Activated naive CD4-positive, alpha-beta T cell treated with anti-CD3 and anti-CD28 coated beads, Interleukin-2, amount 50 U/mL, for 72 hours (primary cell): ENCODE measurements at regions not wholly inside any gene's neighbourhood (a gene's known extent, or its start where the extent isn't known, plus 50 kb on each side); places are given as distances from the start of the nearest gene placed in this dataset.
"Not testable (repeated sequence)": the region's sequence is repeated elsewhere in the genome, so short reads cannot be mapped to it uniquely, and the experiment has no call there.

Source experiments
- ATAC-seq, 2 donors: fragments of 150-1000 bp; cut with Tn5 transposase; 2 replicates each; pipeline ENCODE4 v1.10.0; 2021; ENCODE audit warnings: mild to moderate bottlenecking in 2 of 2, moderate library complexity in 2 of 2
- DNase-seq, 2 donors: peaks; one replicate each; pipeline ENCODE4 v3.0.0; 2021 to 2022; ENCODE audit warnings: low spot score in 2 of 2
- H3K27ac Mint-ChIP-seq, 2 donors: one replicate each; pipeline ENCODE4 v1.8.0; 2022; ENCODE audit warnings: mild to moderate bottlenecking in 2 of 2, mixed read lengths in 2 of 2
- H3K36me3 Mint-ChIP-seq, 2 donors: one replicate each; pipeline ENCODE4 v1.8.0; 2022; ENCODE audit warnings: mixed read lengths in 2 of 2
- H3K9me3 Mint-ChIP-seq, 2 donors: one replicate each; pipeline ENCODE4 v1.8.0; 2022; ENCODE audit warnings: mixed read lengths in 2 of 2

- peaks cover 5 to 17% of the 10 kb centered on the region in 2 donors for H3K9me3 Mint-ChIP-seq
- H3K27ac Mint-ChIP-seq, result no peak overlapping the region
- no peaks in the 10 kb centered on the region for H3K36me3 Mint-ChIP-seq
- ATAC-seq, result no peak
- no peak for DNase-seq
Measured at GRCh38 chr5:102087906-102088305, 208.2 kb downstream of the SLCO4C1 start.

- Mint-ChIP-seq H3K36me3 (no peaks in the 10 kb centered on the region), H3K9me3 (peaks cover 23 to 24% of the 10 kb centered on the region in 2 donors), H3K27ac (no peak overlapping the region)
- no peak for ATAC-seq
- no peak for DNase-seq
Measured at GRCh38 chr5:102080288-102080687, 215.8 kb downstream of the SLCO4C1 start.

- Mint-ChIP-seq H3K36me3 (no peaks in the 10 kb centered on the region), H3K27ac (no peak overlapping the region), H3K9me3 (peaks cover 18 to 23% of the 10 kb centered on the region in 2 donors)
- ATAC-seq (no peak), DNase-seq (no peak)
Measured at GRCh38 chr5:102077920-102078319, 218.2 kb downstream of the SLCO4C1 start.

DNA sequence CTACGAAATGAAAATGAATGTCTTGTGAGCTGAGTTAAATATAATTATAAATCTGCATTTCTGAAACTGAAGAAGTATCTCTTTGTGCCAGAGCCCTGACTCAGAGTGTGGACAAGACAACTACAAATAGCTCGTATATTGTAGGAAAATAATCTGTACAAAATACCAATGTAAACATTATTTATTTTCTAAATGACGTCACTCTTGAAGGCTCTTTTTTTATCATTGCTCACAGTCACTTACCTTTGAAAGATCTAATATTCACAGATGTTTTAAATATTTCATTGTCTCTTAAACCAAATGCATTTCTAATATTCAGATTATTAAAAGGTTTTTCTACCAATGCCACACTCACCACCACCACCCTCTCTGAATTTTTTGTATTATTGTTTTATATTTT lies 226.1 kb downstream of the SLCO4C1 start:
- no peaks in the 10 kb centered on the region for H3K36me3 Mint-ChIP-seq
- no peak overlapping the region for H3K27ac Mint-ChIP-seq
- no peaks in the 10 kb centered on the region for H3K9me3 Mint-ChIP-seq
- no peak for ATAC-seq
- DNase-seq, result no peak

GRCh38 chr5:102068870-102069269 lies 227.2 kb downstream of the SLCO4C1 start:
- H3K36me3 Mint-ChIP-seq, result no peaks in the 10 kb centered on the region
- ATAC-seq (no peak), DNase-seq (no peak)
- peak overlapping the region in 1 of 2 donors; percentile 0 for H3K27ac Mint-ChIP-seq
- H3K9me3 Mint-ChIP-seq, result no peaks in the 10 kb centered on the region

GRCh38 chr5:102049517-102049916 lies 246.6 kb downstream of the SLCO4C1 start:
- Mint-ChIP-seq H3K36me3 (no peaks in the 10 kb centered on the region), H3K9me3 (no peaks in the 10 kb centered on the region), H3K27ac (no peak overlapping the region)
- DNase-seq (no peak), ATAC-seq (no peak)

- no peak for DNase-seq
- Mint-ChIP-seq H3K36me3 (no peaks in the 10 kb centered on the region), H3K27ac (no peak overlapping the region), H3K9me3 (no peaks in the 10 kb centered on the region)
- no peak for ATAC-seq
Measured at GRCh38 chr5:102048940-102049339, 247.1 kb downstream of the SLCO4C1 start.

DNA sequence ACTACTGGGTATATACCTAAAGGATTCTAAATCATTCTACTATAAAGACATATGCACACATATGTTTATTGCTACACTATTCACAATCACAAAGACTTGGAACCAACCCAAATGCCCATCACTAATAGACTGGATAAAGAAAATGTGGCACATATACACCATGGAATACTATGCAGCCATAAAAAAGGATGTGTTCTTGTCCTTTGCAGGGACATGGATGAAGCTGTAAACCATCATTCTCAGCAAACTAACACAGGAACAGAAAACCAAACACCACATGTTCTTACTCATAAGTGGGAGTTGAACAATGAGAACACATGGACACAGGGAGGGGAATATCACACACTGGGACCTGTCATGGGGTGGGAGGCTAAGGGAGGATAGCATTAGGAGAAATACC lies 249.0 kb downstream of the SLCO4C1 start:
- ATAC-seq, H3K9me3 Mint-ChIP-seq, H3K36me3 Mint-ChIP-seq, DNase-seq, H3K27ac Mint-ChIP-seq: not testable (repeated sequence)

DNA sequence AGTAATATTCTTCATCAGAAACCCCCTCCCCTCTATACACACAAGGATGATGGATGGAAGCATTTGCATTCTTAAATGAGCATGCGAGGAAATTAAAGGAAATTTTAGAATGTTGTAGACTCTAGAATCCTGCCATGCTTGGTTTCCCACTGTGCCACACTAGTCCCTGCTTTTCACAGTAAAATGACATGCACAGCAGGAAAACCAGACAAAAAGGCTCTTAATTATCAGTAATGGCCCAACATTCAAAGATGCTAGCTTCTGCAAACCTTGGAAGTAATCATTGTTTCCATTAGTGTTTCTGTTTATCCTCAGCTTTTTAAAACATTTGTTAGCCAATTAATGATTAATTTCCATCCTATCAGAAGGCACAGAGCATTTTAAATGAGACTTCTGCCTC lies 255.8 kb downstream of the SLCO4C1 start:
- no peak overlapping the region for H3K27ac Mint-ChIP-seq
- DNase-seq (no peak), ATAC-seq (no peak)
- H3K9me3 Mint-ChIP-seq, result no peaks in the 10 kb centered on the region
- no peaks in the 10 kb centered on the region for H3K36me3 Mint-ChIP-seq

- Mint-ChIP-seq H3K9me3 (no peaks in the 10 kb centered on the region), H3K27ac (no peak overlapping the region), H3K36me3 (no peaks in the 10 kb centered on the region)
- DNase-seq (no peak), ATAC-seq (no peak)
Measured at GRCh38 chr5:102036927-102037326, 259.2 kb downstream of the SLCO4C1 start.

GRCh38 chr5:102031711-102032110 lies 264.4 kb downstream of the SLCO4C1 start:
- H3K9me3 Mint-ChIP-seq, result peaks cover 0 to 4% of the 10 kb centered on the region in 2 donors

GRCh38 chr5:102018690-102019089 lies 277.4 kb downstream of the SLCO4C1 start:
- Mint-ChIP-seq H3K27ac (no peak overlapping the region), H3K9me3 (peaks cover 6 to 18% of the 10 kb centered on the region in 2 donors), H3K36me3 (no peaks in the 10 kb centered on the region)
- ATAC-seq (no peak), DNase-seq (no peak)

More at GRCh38 chr5:102031711-102032110, 264.4 kb downstream of the SLCO4C1 start:
- ATAC-seq (no peak), DNase-seq (no peak)
- Mint-ChIP-seq H3K36me3 (no peaks in the 10 kb centered on the region), H3K27ac (no peak overlapping the region)

DNA sequence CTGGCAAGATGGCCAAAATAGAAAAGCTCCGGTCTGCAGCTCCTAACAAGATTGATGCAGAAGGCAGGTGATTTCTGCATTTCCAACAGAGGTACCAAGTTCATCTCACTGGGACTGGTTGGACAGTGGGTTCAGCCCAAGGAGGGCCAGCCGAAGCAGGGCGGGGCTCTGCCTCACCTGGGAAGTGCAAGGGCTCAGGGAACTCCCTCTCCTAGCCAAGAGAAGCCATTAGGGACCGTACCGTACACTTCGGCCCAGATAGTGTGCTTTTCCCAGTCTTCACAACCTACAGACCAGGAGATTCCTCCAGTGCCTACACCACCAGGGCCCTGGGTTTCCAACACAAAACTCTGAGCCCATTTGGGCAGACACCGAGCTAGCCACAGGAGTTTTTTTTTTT lies 277.8 kb downstream of the SLCO4C1 start:
- H3K27ac Mint-ChIP-seq, result no peak overlapping the region
- ATAC-seq (no peak), DNase-seq (no peak)
- peaks cover 6 to 18% of the 10 kb centered on the region in 2 donors for H3K9me3 Mint-ChIP-seq
- no peaks in the 10 kb centered on the region for H3K36me3 Mint-ChIP-seq

DNA sequence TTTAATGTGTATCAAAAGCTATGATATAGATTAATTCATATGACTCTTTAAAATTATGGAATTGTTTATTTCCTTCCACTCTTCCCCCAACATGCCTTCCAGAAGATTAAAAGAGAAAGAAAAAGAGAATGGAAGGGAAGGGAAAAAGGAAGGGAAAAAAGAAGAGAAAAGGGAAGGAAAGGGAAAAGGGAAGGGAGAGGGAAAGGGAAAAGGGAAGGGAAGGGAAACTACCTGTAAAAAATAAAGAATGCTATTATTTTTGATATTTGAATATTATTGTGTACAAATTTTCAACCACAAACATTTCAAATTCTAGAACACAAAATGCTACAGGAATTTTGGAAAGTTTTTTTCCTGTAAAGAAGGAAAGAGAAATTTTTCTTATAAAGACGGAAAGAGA lies 281.7 kb downstream of the SLCO4C1 start:
- ATAC-seq (no peak), DNase-seq (no peak)
- Mint-ChIP-seq H3K27ac (no peak overlapping the region), H3K9me3 (peaks cover 0 to 4% of the 10 kb centered on the region in 2 donors), H3K36me3 (no peaks in the 10 kb centered on the region)

- ATAC-seq, result no peak
- DNase-seq, result no peak
- H3K36me3 Mint-ChIP-seq, result no peaks in the 10 kb centered on the region
- peaks cover 0 to 3% of the 10 kb centered on the region in 2 donors for H3K9me3 Mint-ChIP-seq
- no peak overlapping the region for H3K27ac Mint-ChIP-seq
Measured at GRCh38 chr5:102010644-102011043, 285.4 kb downstream of the SLCO4C1 start.

DNA sequence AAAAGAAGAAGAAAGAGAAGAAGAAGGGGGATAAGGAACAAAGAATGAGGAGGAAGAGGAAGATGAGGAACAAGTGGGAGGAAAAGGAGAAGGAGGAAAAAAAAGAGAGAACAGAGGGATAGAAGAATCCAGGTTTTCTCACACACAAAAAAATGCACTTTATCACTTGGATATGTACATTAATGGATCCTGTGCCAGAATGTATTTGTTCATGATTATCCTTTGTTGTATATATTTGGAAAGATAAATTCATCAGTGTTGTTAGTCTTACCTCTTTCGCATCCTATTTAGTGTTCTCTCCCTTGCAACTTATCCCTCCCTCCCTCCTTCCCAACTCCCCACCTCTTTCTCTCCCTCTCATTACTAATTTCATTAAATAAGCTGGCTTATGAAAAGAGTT lies 298.8 kb downstream of the SLCO4C1 start:
- Mint-ChIP-seq H3K36me3 (no peaks in the 10 kb centered on the region), H3K9me3 (peaks cover 0 to 4% of the 10 kb centered on the region in 2 donors), H3K27ac (no peak overlapping the region)
- DNase-seq (no peak), ATAC-seq (no peak)

- Mint-ChIP-seq H3K9me3 (peaks cover 0 to 3% of the 10 kb centered on the region in 2 donors), H3K36me3 (no peaks in the 10 kb centered on the region), H3K27ac (no peak overlapping the region)
- no peak for ATAC-seq
- DNase-seq, result no peak
Measured at GRCh38 chr5:101995585-101995984, 300.5 kb downstream of the SLCO4C1 start.

- ATAC-seq, result no peak
- Mint-ChIP-seq H3K36me3 (no peaks in the 10 kb centered on the region), H3K27ac (no peak overlapping the region), H3K9me3 (peaks cover 0 to 3% of the 10 kb centered on the region in 2 donors)
- DNase-seq, result no peak
Measured at GRCh38 chr5:101991486-101991885, 304.6 kb downstream of the SLCO4C1 start.

- Mint-ChIP-seq H3K36me3 (no peaks in the 10 kb centered on the region), H3K9me3 (peaks cover 0 to 3% of the 10 kb centered on the region in 2 donors), H3K27ac (no peak overlapping the region)
- no peak for ATAC-seq
- no peak for DNase-seq
Measured at GRCh38 chr5:101989659-101990058, 306.4 kb downstream of the SLCO4C1 start.
